KMS-11 (cell line): ENCODE measurements at regions not wholly inside any gene's neighbourhood (a gene's known extent, or its start where the extent isn't known, plus 50 kb on each side); places are given as distances from the start of the nearest gene placed in this dataset.

Source experiments
- H2AFZ ChIP-seq: fragments of 200-600 bp; sonication (generic); 2 replicates; pipeline ENCODE4 v1.6.1; 2016; ENCODE audit warnings: antibody characterized with exemption, mixed run types, low read depth
- H3K27ac ChIP-seq: fragments of 200-600 bp; sonication (generic); 2 replicates; pipeline ENCODE4 v1.6.1; 2016; ENCODE audit warnings: mild to moderate bottlenecking, mixed run types
- H3K27me3 ChIP-seq: fragments of 200-600 bp; sonication (generic); 2 replicates; pipeline ENCODE4 v1.6.1; 2017; ENCODE audit warnings: mild to moderate bottlenecking, low read depth, mixed run types, moderate library complexity; ENCODE audit not compliant: insufficient read depth
- H3K36me3 ChIP-seq: fragments of 200-600 bp; sonication (generic); 2 replicates; pipeline ENCODE4 v1.6.1; 2017; ENCODE audit warnings: mild to moderate bottlenecking, mixed run types; ENCODE audit not compliant: insufficient read depth
- H3K4me1 ChIP-seq: fragments of 200-600 bp; sonication (generic); 2 replicates; pipeline ENCODE4 v1.6.1; 2016; ENCODE audit warnings: mild to moderate bottlenecking, low read depth, mixed run types; ENCODE audit not compliant: poor library complexity, severe bottlenecking
- H3K4me2 ChIP-seq: fragments of 200-600 bp; sonication (generic); 2 replicates; pipeline ENCODE4 v1.7.0; 2016; ENCODE audit warnings: mild to moderate bottlenecking, mixed run types
- H3K4me3 ChIP-seq: fragments of 200-600 bp; sonication (generic); IDR thresholded peaks from 2 replicates; pipeline ENCODE4 v1.6.1; 2017; ENCODE audit warnings: low read depth, low read length, mixed read lengths; ENCODE audit not compliant: insufficient read depth
- H3K79me2 ChIP-seq: fragments of 200-600 bp; sonication (generic); 2 replicates; pipeline ENCODE4 v1.6.1; 2016; ENCODE audit warnings: low read depth, mixed run types; ENCODE audit not compliant: insufficient read depth
- H3K9ac ChIP-seq: fragments of 200-600 bp; sonication (generic); 2 replicates; pipeline ENCODE4 v1.6.1; 2016; ENCODE audit warnings: mild to moderate bottlenecking, mixed run types
- H4K20me1 ChIP-seq: fragments of 200-600 bp; sonication (generic); 2 replicates; pipeline ENCODE4 v1.6.1; 2016; ENCODE audit warnings: mild to moderate bottlenecking, mixed run types; ENCODE audit not compliant: insufficient read depth
- CTCF ChIP-seq: fragments of 200-600 bp; sonication (generic); conservative IDR thresholded peaks from 2 replicates; pipeline ENCODE4 v1.6.1; 2017; ENCODE audit warnings: low read depth, mild to moderate bottlenecking, antibody characterized with exemption, low read length, moderate library complexity, mixed read lengths

GRCh38 chr5:85500869-85501268 lies 1116.2 kb upstream of the EDIL3 start:
- no peaks in the 10 kb centered on the region for H4K20me1 ChIP-seq
- H3K4me3 ChIP-seq, result no peak overlapping the region
- H3K27me3 ChIP-seq, result no peaks in the 10 kb centered on the region
- H3K4me2 ChIP-seq, result no peak overlapping the region
- TF ChIP-seq CTCF, result no peak
- H2AFZ ChIP-seq, result no peak overlapping the region
- no peaks in the 10 kb centered on the region for H3K4me1 ChIP-seq
- no peak overlapping the region for H3K9ac ChIP-seq
- no peaks in the 10 kb centered on the region for H3K79me2 ChIP-seq
- no peaks in the 10 kb centered on the region for H3K36me3 ChIP-seq
- H3K27ac ChIP-seq, result no peak overlapping the region

- no peak overlapping the region for H3K27ac ChIP-seq
- no peaks in the 10 kb centered on the region for H4K20me1 ChIP-seq
- TF ChIP-seq CTCF, result no peak
- H3K4me2 ChIP-seq, result no peak overlapping the region
- no peaks in the 10 kb centered on the region for H3K36me3 ChIP-seq
- H2AFZ ChIP-seq, result no peak overlapping the region
- H3K27me3 ChIP-seq, result no peaks in the 10 kb centered on the region
- H3K4me1 ChIP-seq, result no peaks in the 10 kb centered on the region
- H3K79me2 ChIP-seq, result no peaks in the 10 kb centered on the region
- no peak overlapping the region for H3K9ac ChIP-seq
- H3K4me3 ChIP-seq, result no peak overlapping the region
Measured at GRCh38 chr5:85512896-85513295, 1104.8 kb upstream of the COX7C start.

GRCh38 chr5:85515588-85515987 lies 1102.2 kb upstream of the COX7C start:
- H3K4me1 ChIP-seq, result no peaks in the 10 kb centered on the region
- TF ChIP-seq CTCF, result no peak
- no peak overlapping the region for H3K27ac ChIP-seq
- H4K20me1 ChIP-seq, result no peaks in the 10 kb centered on the region
- H3K27me3 ChIP-seq, result no peaks in the 10 kb centered on the region
- H3K79me2 ChIP-seq, result no peaks in the 10 kb centered on the region
- no peak overlapping the region for H3K4me3 ChIP-seq
- H3K9ac ChIP-seq, result no peak overlapping the region
- no peak overlapping the region for H2AFZ ChIP-seq
- no peak overlapping the region for H3K4me2 ChIP-seq
- H3K36me3 ChIP-seq, result no peaks in the 10 kb centered on the region

- no peaks in the 10 kb centered on the region for H3K36me3 ChIP-seq
- H3K79me2 ChIP-seq, result no peaks in the 10 kb centered on the region
- no peak overlapping the region for H3K4me3 ChIP-seq
- H3K27me3 ChIP-seq, result no peaks in the 10 kb centered on the region
- no peak overlapping the region for H3K9ac ChIP-seq
- TF ChIP-seq CTCF, result no peak
- no peaks in the 10 kb centered on the region for H3K4me1 ChIP-seq
- H2AFZ ChIP-seq, result no peak overlapping the region
- no peak overlapping the region for H3K4me2 ChIP-seq
- no peak overlapping the region for H3K27ac ChIP-seq
- H4K20me1 ChIP-seq, result no peaks in the 10 kb centered on the region
Measured at GRCh38 chr5:85517386-85517785, 1100.4 kb upstream of the COX7C start.
